ENCODE measurements at regions not wholly inside any gene's neighbourhood (a gene's known extent, or its start where the extent isn't known, plus 50 kb on each side); places are given as distances from the start of the nearest gene placed in this dataset.

DNA sequence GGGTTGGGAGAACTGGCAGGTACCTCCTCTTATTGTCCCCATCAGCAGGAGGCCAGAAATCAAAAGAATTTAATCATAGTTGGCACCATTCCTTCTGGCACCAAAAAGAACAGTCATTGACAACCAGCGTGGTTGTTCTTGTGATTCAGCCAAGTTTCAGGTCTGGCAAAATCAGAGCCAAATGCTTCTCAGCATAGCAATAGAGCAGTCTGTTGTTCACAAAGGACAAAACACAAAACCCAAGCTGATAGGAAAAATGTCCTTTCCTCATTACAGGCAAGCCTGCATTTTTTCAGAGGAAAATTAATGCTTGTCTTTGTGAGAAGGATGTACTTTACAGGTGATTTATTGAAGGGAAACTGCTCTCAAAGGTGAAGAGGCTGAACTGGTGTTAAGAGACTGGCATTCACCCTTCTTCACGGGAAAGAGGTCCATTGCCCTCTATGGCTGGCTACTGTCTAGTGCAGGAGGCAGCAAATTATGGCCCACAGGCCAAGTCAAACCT lies 241.8 kb upstream of the ARHGAP42 start:
- TF ChIP-seq, protein P1, sequence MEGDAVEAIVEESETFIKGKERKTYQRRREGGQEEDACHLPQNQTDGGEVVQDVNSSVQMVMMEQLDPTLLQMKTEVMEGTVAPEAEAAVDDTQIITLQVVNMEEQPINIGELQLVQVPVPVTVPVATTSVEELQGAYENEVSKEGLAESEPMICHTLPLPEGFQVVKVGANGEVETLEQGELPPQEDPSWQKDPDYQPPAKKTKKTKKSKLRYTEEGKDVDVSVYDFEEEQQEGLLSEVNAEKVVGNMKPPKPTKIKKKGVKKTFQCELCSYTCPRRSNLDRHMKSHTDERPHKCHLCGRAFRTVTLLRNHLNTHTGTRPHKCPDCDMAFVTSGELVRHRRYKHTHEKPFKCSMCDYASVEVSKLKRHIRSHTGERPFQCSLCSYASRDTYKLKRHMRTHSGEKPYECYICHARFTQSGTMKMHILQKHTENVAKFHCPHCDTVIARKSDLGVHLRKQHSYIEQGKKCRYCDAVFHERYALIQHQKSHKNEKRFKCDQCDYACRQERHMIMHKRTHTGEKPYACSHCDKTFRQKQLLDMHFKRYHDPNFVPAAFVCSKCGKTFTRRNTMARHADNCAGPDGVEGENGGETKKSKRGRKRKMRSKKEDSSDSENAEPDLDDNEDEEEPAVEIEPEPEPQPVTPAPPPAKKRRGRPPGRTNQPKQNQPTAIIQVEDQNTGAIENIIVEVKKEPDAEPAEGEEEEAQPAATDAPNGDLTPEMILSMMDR (IDR thresholded peaks at IDR 0.05) = no peak
- TF ChIP-seq POLR2AphosphoS5 (IDR thresholded peaks at IDR 0.05; ENCODE audit: insufficient read depth in 1 of 2, low read depth in 1 of 2) (no peak), POLR2A (IDR thresholded peaks at IDR 0.05) (no peak)

All from vagina (tissue), 2 donors.